ENCODE measurements at regions not wholly inside any gene's neighbourhood (a gene's known extent, or its start where the extent isn't known, plus 50 kb on each side); places are given as distances from the start of the nearest gene placed in this dataset.
"Not testable (repeated sequence)": the region's sequence is repeated elsewhere in the genome, so short reads cannot be mapped to it uniquely, and the experiment has no call there.

- Histone ChIP-seq H3K27me3 (ENCODE audit: control insufficient read depth in 2 of 2, insufficient read depth in 1 of 2, low read length in 1 of 2) (no peaks in the 10 kb centered on the region), H3K4me3 (ENCODE audit: low read length in 2 of 2) (no peak overlapping the region), H3K9me3 (ENCODE audit: control insufficient read depth in 2 of 2, insufficient read depth in 1 of 2, low read length in 1 of 2) (peaks cover 0 to 9% of the 10 kb centered on the region in 2 donors), H3K4me1 (ENCODE audit: control insufficient read depth in 2 of 2, insufficient read depth in 2 of 2, low read length in 2 of 2) (no peaks in the 10 kb centered on the region), H3K27ac (ENCODE audit: low read depth in 1 of 2, low read length in 1 of 2) (no peak overlapping the region), H3K36me3 (ENCODE audit: control insufficient read depth in 2 of 2, insufficient read depth in 2 of 2, low read length in 1 of 2) (no peaks in the 10 kb centered on the region)
- 97% methylated on average over 3 of the region's 3 CpGs for WGBS
- DNase-seq (ENCODE audit: low read depth in 6 of 9, low spot score in 9 of 9), result no peak
Observed at GRCh38 chr13:107928762-107929161, 286.6 kb downstream of the LIG4 start.

- Histone ChIP-seq H3K36me3 (ENCODE audit: control insufficient read depth in 2 of 2, insufficient read depth in 2 of 2, low read length in 1 of 2) (no peaks in the 10 kb centered on the region), H3K9me3 (ENCODE audit: control insufficient read depth in 2 of 2, insufficient read depth in 1 of 2, low read length in 1 of 2) (peaks cover 0 to 9% of the 10 kb centered on the region in 2 donors), H3K4me3 (ENCODE audit: low read length in 2 of 2) (no peak overlapping the region), H3K4me1 (ENCODE audit: control insufficient read depth in 2 of 2, insufficient read depth in 2 of 2, low read length in 2 of 2) (no peaks in the 10 kb centered on the region), H3K27me3 (ENCODE audit: control insufficient read depth in 2 of 2, insufficient read depth in 1 of 2, low read length in 1 of 2) (no peaks in the 10 kb centered on the region), H3K27ac (ENCODE audit: low read depth in 1 of 2, low read length in 1 of 2) (no peak overlapping the region)
- no peak for DNase-seq (ENCODE audit: low read depth in 6 of 9, low spot score in 9 of 9)
- 96% methylated on average over 4 of the region's 4 CpGs for WGBS
Observed at GRCh38 chr13:107927557-107927956, 287.8 kb downstream of the LIG4 start.

DNA sequence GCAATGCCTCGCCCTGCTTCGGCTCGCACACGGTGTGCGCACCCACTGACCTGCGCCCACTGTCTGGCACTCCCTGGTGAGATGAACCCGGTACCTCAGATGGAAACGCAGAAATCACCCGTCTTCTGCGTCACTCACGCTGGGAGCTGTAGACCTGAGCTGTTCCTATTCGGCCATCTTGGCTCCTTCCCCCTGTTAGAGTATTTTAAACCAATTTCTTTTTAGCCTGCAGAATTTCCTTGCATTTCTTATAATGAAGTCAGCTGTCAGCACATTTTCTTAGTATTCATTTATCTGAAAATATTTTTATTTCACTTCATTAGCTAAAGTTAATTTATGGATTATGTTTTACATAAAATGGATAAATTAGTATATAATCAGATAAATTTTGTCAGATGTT lies 288.8 kb downstream of the LIG4 start:
- not testable (repeated sequence) for H3K36me3 ChIP-seq (ENCODE audit: control insufficient read depth in 2 of 2, insufficient read depth in 2 of 2, low read length in 1 of 2); H3K9me3 ChIP-seq (ENCODE audit: control insufficient read depth in 2 of 2, insufficient read depth in 1 of 2, low read length in 1 of 2); H3K4me1 ChIP-seq (ENCODE audit: control insufficient read depth in 2 of 2, insufficient read depth in 2 of 2, low read length in 2 of 2); H3K27me3 ChIP-seq (ENCODE audit: control insufficient read depth in 2 of 2, insufficient read depth in 1 of 2, low read length in 1 of 2); H3K4me3 ChIP-seq (ENCODE audit: low read length in 2 of 2); DNase-seq (ENCODE audit: low read depth in 6 of 9, low spot score in 9 of 9); H3K27ac ChIP-seq (ENCODE audit: low read depth in 1 of 2, low read length in 1 of 2)
- WGBS, result 71% methylated on average over 12 of the region's 12 CpGs

- H3K27ac ChIP-seq (ENCODE audit: low read depth in 1 of 2, low read length in 1 of 2); DNase-seq (ENCODE audit: low read depth in 6 of 9, low spot score in 9 of 9); H3K36me3 ChIP-seq (ENCODE audit: control insufficient read depth in 2 of 2, insufficient read depth in 2 of 2, low read length in 1 of 2); H3K4me1 ChIP-seq (ENCODE audit: control insufficient read depth in 2 of 2, insufficient read depth in 2 of 2, low read length in 2 of 2); H3K27me3 ChIP-seq (ENCODE audit: control insufficient read depth in 2 of 2, insufficient read depth in 1 of 2, low read length in 1 of 2); H3K9me3 ChIP-seq (ENCODE audit: control insufficient read depth in 2 of 2, insufficient read depth in 1 of 2, low read length in 1 of 2); H3K4me3 ChIP-seq (ENCODE audit: low read length in 2 of 2): not testable (repeated sequence)
- WGBS, result 0% methylated on average over 1 of the region's 1 CpG
Observed at GRCh38 chr13:107916902-107917301, 298.4 kb downstream of the LIG4 start.

DNA sequence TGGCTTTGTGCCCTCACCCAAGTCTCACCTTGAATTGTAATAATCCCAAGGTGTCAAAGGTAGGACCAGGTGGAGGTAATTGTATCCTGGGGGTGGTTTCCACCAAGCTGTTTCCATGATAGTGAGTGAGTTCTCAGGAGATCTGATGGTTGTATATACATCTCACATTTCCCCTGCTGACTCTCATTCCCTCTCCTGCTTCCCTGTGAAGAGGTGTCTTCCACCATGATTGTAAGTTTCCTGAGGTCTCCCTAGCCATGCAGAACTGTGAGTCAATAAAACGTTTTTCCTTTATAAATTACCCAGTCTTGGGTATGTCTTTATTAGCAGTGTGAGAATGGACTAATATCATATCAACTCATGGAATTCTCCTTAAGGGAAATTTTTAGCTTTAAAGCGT lies 302.6 kb downstream of the LIG4 start:
- 81% methylated on average over 2 of the region's 2 CpGs for WGBS
- no peaks in the 10 kb centered on the region for H3K36me3 ChIP-seq (ENCODE audit: control insufficient read depth in 2 of 2, insufficient read depth in 2 of 2, low read length in 1 of 2)
- no peak for DNase-seq (ENCODE audit: low read depth in 6 of 9, low spot score in 9 of 9)

GRCh38 chr13:107907065-107907805 lies 308.1 kb downstream of the LIG4 start:
- Histone ChIP-seq H3K27ac (ENCODE audit: low read depth in 1 of 2, low read length in 1 of 2) (no peak overlapping the region), H3K36me3 (ENCODE audit: control insufficient read depth in 2 of 2, insufficient read depth in 2 of 2, low read length in 1 of 2) (no peaks in the 10 kb centered on the region), H3K9me3 (ENCODE audit: control insufficient read depth in 2 of 2, insufficient read depth in 1 of 2, low read length in 1 of 2) (no peaks in the 10 kb centered on the region), H3K27me3 (ENCODE audit: control insufficient read depth in 2 of 2, insufficient read depth in 1 of 2, low read length in 1 of 2) (no peaks in the 10 kb centered on the region), H3K4me3 (ENCODE audit: low read length in 2 of 2) (no peak overlapping the region), H3K4me1 (ENCODE audit: control insufficient read depth in 2 of 2, insufficient read depth in 2 of 2, low read length in 2 of 2) (no peaks in the 10 kb centered on the region)
- no peak for DNase-seq (ENCODE audit: low read depth in 6 of 9, low spot score in 9 of 9)
- 77% methylated on average over 14 of the region's 14 CpGs for WGBS

More for the DNA sequence above, 302.6 kb downstream of the LIG4 start:
- no peak overlapping the region for H3K27ac ChIP-seq (ENCODE audit: low read depth in 1 of 2, low read length in 1 of 2)
- no peaks in the 10 kb centered on the region for H3K9me3 ChIP-seq (ENCODE audit: control insufficient read depth in 2 of 2, insufficient read depth in 1 of 2, low read length in 1 of 2)
- H3K27me3 ChIP-seq (ENCODE audit: control insufficient read depth in 2 of 2, insufficient read depth in 1 of 2, low read length in 1 of 2), result no peaks in the 10 kb centered on the region
- H3K4me1 ChIP-seq (ENCODE audit: control insufficient read depth in 2 of 2, insufficient read depth in 2 of 2, low read length in 2 of 2), result no peaks in the 10 kb centered on the region
- no peak overlapping the region for H3K4me3 ChIP-seq (ENCODE audit: low read length in 2 of 2)

GRCh38 chr13:107906131-107906530 lies 309.2 kb downstream of the LIG4 start:
- Histone ChIP-seq H3K27ac (ENCODE audit: low read depth in 1 of 2, low read length in 1 of 2) (no peak overlapping the region), H3K4me1 (ENCODE audit: control insufficient read depth in 2 of 2, insufficient read depth in 2 of 2, low read length in 2 of 2) (no peaks in the 10 kb centered on the region), H3K9me3 (ENCODE audit: control insufficient read depth in 2 of 2, insufficient read depth in 1 of 2, low read length in 1 of 2) (no peaks in the 10 kb centered on the region), H3K36me3 (ENCODE audit: control insufficient read depth in 2 of 2, insufficient read depth in 2 of 2, low read length in 1 of 2) (no peaks in the 10 kb centered on the region), H3K4me3 (ENCODE audit: low read length in 2 of 2) (no peak overlapping the region), H3K27me3 (ENCODE audit: control insufficient read depth in 2 of 2, insufficient read depth in 1 of 2, low read length in 1 of 2) (no peaks in the 10 kb centered on the region)
- WGBS, result 90% methylated on average over 5 of the region's 5 CpGs
- DNase-seq (ENCODE audit: low read depth in 6 of 9, low spot score in 9 of 9), result no peak

DNA sequence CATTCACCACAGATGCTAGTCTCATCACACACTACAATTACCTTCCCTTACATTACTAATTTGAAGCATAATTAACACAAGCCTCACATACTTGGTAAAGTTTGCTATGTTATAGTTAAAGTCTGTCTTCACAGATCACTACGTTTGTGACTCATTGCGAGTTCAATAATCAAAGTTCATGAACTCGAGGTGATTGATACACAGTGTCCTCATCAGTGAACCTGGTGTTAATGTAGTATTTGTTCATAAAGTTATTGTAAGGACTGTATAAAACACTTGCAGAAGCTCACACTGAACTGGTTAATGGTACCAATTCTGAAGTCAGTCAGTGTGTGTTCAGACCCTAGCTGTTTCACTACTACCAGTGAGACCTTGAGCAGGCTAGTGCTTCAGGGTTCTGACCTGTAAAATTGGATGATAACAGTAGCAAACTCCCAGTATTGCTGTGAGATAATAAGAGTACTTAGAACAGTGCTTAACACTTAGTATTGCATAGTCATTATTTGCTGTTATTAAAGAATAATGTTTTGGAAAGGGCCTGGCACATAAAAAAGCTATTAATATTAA lies 313.3 kb downstream of the LIG4 start:
- Histone ChIP-seq H3K36me3 (ENCODE audit: control insufficient read depth in 2 of 2, insufficient read depth in 2 of 2, low read length in 1 of 2) (no peaks in the 10 kb centered on the region), H3K27ac (ENCODE audit: low read depth in 1 of 2, low read length in 1 of 2) (no peak overlapping the region), H3K9me3 (ENCODE audit: control insufficient read depth in 2 of 2, insufficient read depth in 1 of 2, low read length in 1 of 2) (no peaks in the 10 kb centered on the region), H3K4me3 (ENCODE audit: low read length in 2 of 2) (no peak overlapping the region), H3K27me3 (ENCODE audit: control insufficient read depth in 2 of 2, insufficient read depth in 1 of 2, low read length in 1 of 2) (no peaks in the 10 kb centered on the region), H3K4me1 (ENCODE audit: control insufficient read depth in 2 of 2, insufficient read depth in 2 of 2, low read length in 2 of 2) (no peaks in the 10 kb centered on the region)
- DNase-seq (ENCODE audit: low read depth in 6 of 9, low spot score in 9 of 9), result no peak
- 92% methylated on average over 3 of the region's 3 CpGs for WGBS

GRCh38 chr13:107901230-107901629 lies 314.1 kb downstream of the LIG4 start:
- Histone ChIP-seq H3K27me3 (ENCODE audit: control insufficient read depth in 2 of 2, insufficient read depth in 1 of 2, low read length in 1 of 2) (no peaks in the 10 kb centered on the region), H3K27ac (ENCODE audit: low read depth in 1 of 2, low read length in 1 of 2) (no peak overlapping the region), H3K36me3 (ENCODE audit: control insufficient read depth in 2 of 2, insufficient read depth in 2 of 2, low read length in 1 of 2) (no peaks in the 10 kb centered on the region), H3K4me1 (ENCODE audit: control insufficient read depth in 2 of 2, insufficient read depth in 2 of 2, low read length in 2 of 2) (no peaks in the 10 kb centered on the region), H3K4me3 (ENCODE audit: low read length in 2 of 2) (no peak overlapping the region), H3K9me3 (ENCODE audit: control insufficient read depth in 2 of 2, insufficient read depth in 1 of 2, low read length in 1 of 2) (no peaks in the 10 kb centered on the region)
- 90% methylated on average over 2 of the region's 2 CpGs for WGBS
- no peak for DNase-seq (ENCODE audit: low read depth in 6 of 9, low spot score in 9 of 9)
